ENCODE measurements at regions not wholly inside any gene's neighbourhood (a gene's known extent, or its start where the extent isn't known, plus 50 kb on each side); places are given as distances from the start of the nearest gene placed in this dataset.
"Not testable (repeated sequence)": the region's sequence is repeated elsewhere in the genome, so short reads cannot be mapped to it uniquely, and the experiment has no call there.

DNA sequence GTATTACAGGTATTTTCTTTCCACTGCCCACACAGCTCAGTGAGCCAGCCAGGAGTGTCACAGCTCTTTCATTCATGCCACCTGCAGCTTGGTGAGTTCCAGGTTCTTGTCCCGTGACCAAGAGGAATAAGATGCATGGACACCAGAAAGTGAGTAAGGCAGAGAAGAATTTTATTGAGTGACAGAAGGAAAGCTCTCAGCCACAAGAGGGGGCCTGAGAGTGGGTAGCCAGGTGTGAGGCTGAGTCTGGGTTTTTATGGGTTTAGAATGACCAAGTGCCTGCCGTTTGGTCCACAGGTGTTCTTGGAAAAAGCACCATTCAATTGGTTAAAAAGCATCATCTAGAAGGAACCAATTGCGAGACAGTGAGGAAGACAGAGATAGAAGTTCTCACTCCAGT, 1097.1 kb upstream of the SLC39A10 start:
- no peak for DNase-seq

- DNase-seq, result no peak
These were observed 1097.5 kb upstream of the SLC39A10 start for GRCh38 chr2:194559523-194559922.

GRCh38 chr2:194557993-194558392, 1099.0 kb upstream of the SLC39A10 start:
- no peak for DNase-seq

- no peak for DNase-seq
These were observed 1100.4 kb upstream of the SLC39A10 start for GRCh38 chr2:194556629-194557028.

DNA sequence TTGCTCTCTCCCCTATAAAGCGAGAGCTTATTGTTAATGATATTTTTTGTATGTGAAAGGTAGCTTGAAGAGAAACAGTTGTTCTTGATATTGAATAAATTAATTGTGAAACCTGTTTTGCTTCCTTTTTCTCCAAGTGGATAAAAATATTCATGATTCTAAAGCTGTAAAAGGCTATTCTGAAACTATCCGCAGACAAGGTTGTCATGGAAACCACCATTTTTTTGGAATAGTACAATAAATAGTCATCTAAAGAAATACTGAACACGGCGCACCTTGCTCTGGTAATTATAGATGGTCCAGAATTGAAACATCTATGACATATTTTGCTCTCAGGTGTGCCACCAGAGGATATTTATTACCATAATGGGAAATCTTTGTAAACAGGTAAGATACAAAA, 1103.0 kb upstream of the SLC39A10 start:
- DNase-seq, result no peak

GRCh38 chr2:194550702-194551101, 1106.3 kb upstream of the SLC39A10 start:
- DNase-seq, result no peak

DNA sequence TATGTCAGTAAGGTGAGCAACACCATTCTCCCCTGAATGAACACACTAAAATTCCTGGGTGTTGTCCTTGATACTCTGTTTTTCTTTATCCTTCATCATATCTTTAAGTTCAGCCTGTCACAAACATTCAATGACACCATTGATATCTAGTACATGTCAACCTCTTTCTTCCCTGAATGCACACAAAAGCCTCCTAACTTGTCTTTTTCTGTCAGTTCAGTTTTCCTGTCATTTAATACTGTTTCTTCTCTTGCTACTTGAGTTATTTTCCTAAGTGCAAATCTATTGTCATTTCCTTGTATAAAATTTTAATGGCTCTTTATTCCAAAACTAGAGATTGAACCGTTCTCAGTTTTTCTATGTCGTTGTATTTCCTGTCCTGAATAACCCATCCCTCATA, 1107.6 kb upstream of the SLC39A10 start:
- DNase-seq, result no peak

DNA sequence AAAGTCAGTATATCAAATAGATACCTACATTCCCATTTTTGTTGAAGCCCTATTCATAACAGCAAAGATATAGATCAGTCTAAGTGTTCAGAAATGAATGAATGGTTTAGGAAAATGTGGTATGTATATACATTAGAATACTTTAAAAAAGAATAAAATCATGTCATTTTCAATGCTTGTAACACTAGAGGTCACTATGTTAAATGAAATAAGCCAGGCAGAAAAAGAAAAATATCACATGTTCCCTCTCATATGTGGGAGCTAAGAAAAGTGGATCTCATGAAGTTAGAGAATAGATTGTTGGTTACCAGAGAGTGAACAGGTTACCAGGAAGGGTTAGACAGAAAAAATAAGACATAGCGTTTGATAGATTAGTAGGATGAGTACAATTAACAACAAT, 1111.0 kb upstream of the SLC39A10 start:
- DNase-seq, result no peak

- no peak for DNase-seq
These were observed 1117.6 kb upstream of the SLC39A10 start for GRCh38 chr2:194539425-194539824.

- no peak for DNase-seq
These were observed 1130.9 kb upstream of the SLC39A10 start for GRCh38 chr2:194526121-194526520.

GRCh38 chr2:194514281-194514680, 1142.7 kb upstream of the SLC39A10 start:
- DNase-seq, result no peak

DNA sequence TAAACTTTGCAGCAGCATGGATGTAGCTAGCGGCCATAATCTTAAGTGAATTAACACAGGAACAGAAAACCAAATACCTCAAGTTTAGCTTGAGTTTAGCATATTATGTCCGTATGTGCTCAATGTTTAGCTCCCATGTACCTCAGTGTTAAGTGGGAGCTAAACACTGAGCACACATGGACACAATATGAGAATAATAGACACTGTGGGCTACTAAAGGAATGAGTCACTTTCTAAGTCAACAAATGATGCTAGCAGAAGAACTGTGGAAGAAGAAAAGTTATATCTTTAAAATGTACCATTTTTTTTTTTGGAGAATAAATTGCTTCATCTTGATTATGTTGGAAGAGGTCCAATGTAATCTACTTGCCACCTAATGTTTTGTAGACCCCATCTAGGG, 1146.0 kb upstream of the SLC39A10 start:
- not testable (repeated sequence) for DNase-seq

DNA sequence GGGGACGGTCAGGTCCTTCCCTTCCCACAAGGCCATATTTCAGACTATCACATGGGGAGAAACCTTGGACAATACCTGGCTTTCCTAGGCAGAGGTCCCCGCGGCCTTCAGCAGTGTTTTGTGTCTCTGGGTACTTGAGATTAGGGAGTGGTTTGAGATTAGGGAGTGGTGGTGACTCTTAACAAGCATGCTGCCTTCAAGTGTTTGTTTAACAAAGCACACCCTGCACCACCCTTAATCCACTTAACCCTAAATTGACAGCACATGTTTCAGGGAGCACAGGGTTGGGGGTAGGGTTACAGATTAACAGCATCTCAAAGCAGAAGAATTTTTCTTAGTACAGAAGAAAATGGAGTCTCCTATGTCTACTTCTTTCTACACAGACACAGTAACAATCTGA, 1152.2 kb upstream of the SLC39A10 start:
- not testable (repeated sequence) for DNase-seq

GRCh38 chr2:194495046-194495445, 1162.0 kb upstream of the SLC39A10 start:
- no peak for DNase-seq

- DNase-seq, result no peak
These were observed 1162.6 kb upstream of the SLC39A10 start for GRCh38 chr2:194494401-194494800.

DNA sequence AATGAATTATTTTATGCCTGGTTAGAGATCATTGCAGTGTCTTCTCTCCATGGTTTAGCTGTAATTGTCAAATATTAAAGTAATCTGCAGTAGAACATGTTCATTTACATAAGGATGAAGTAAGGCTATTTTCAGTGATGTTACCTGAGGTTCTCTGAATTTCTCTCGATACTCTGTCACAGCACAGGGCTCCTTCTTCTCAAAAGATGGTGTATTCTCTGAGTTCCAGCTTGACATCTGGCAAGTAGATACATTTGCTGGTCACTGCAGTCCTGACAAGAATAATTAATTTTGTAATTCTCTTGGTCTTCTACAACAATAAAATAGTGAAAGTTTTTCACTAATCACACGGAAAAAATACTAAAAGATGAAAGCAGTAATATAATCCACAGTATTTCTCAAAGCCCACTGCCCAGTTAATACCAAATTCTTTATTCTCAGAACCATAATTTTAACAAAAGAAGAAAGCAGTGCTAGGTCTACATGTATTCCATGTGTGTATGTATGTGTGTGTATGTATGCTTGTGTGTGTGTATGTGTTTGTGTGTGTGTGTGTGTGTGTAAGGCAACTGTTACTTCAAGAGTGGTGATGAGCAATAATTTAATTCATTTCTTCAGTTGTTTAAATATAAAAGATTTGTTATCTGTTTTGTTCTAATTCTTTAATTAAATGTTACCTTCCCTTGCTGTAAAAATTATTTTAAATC, 1165.5 kb upstream of the SLC39A10 start:
- DNase-seq, result no peak

DNA sequence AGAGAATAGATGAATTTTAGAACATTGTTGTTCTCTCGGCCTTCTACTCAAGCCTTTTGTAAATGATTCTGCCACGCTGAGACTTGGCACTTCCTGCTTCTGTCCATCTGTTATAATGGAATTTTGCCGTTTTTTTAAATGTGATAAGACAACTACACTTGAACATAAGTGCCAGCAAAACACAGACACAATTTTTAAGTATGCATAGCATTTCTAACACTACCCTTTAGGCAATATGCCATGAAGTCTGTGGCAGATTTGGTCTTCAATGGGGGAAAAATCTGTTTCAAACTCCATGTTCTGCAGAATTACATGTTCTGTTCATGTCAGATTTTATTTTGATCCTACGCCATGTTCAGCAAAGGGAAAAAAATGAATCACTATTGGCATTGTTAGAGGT, 1170.7 kb upstream of the SLC39A10 start:
- DNase-seq, result no peak

- no peak for DNase-seq
These were observed 1174.0 kb upstream of the SLC39A10 start for GRCh38 chr2:194483041-194483440.

- no peak for DNase-seq
These were observed 1191.4 kb upstream of the SLC39A10 start for GRCh38 chr2:194465641-194466040.

- no peak for DNase-seq
These were observed 1191.9 kb upstream of the SLC39A10 start for GRCh38 chr2:194464964-194465638.

DNA sequence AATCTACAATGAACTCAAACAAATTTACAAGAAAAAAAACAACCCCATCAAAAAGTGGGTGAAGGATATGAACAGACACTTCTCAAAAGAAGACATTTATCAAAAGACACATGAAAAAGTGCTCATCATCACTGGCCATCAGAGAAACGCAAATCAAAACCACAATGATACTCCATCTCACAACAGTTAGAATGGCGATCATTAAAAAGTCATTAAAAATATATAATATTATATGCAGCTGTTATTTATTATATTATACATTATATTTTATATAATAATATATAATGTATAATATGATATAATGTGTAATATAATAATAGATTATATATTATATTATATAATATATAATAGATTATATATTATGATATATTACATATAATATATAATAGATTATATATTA, 1194.1 kb upstream of the SLC39A10 start:
- not testable (repeated sequence) for DNase-seq

GRCh38 chr2:194455358-194455757, 1201.7 kb upstream of the SLC39A10 start:
- no peak for DNase-seq

DNA sequence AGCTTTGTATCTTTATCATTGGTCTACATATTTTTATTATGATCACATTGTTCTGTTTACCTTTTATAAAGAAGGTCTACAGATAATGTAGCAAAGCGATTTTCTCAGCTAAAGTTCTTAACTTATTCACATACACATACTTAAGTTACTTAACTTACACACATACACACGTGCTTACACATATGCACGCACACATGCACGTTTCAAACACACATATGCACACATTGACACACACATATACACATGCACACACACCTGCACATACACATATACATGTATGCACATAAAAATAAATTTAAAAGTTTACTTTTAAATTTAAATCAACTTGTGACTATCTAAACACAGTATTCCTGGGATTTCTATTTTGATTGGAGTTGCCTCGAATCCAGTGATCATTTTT, 1204.5 kb upstream of the SLC39A10 start:
- no peak for DNase-seq

Measured in nucleus accumbens (tissue), 56 donors.